ENCODE measurements at regions not wholly inside any gene's neighbourhood (a gene's known extent, or its start where the extent isn't known, plus 50 kb on each side); places are given as distances from the start of the nearest gene placed in this dataset.

- Histone ChIP-seq H3K23ac (ENCODE audit: insufficient read length, low read depth, low read length) (no peak overlapping the region), H3T11ph (ENCODE audit: low read length) (no peak overlapping the region), H4K8ac (replicated peaks; ENCODE audit: insufficient read length, low read depth, low read length) (no peak overlapping the region), H3K4me1 (ENCODE audit: insufficient read depth, low read length) (no peaks in the 10 kb centered on the region), H3K79me1 (ENCODE audit: insufficient read depth, low read depth, low read length, poor library complexity, severe bottlenecking) (no peaks in the 10 kb centered on the region), H3K9ac (ENCODE audit: extremely low read depth, insufficient read length, low read length) (no peak overlapping the region), H3K79me2 (ENCODE audit: insufficient read depth, low read length) (no peaks in the 10 kb centered on the region), H3K4ac (ENCODE audit: low read depth, low read length) (no peak overlapping the region), H2BK15ac (ENCODE audit: low read depth, low read length) (no peak overlapping the region), H3K23me2 (ENCODE audit: insufficient read length, low read depth, low read length, poor library complexity, severe bottlenecking) (no peaks in the 10 kb centered on the region), H3K9me3 (ENCODE audit: control insufficient read depth, low read depth, low read length) (no peaks in the 10 kb centered on the region), H4K20me1 (ENCODE audit: control insufficient read depth, insufficient read depth, insufficient read length) (no peaks in the 10 kb centered on the region), H3K27ac (ENCODE audit: insufficient read length, low read depth, low read length) (no peak overlapping the region), H2BK20ac (ENCODE audit: low read depth, low read length, poor library complexity, severe bottlenecking) (no peak overlapping the region), H4K5ac (ENCODE audit: insufficient read length, low read depth, low read length) (no peak overlapping the region), H2AFZ (ENCODE audit: low read length) (no peak overlapping the region), H2BK12ac (ENCODE audit: insufficient read length, low read depth, low read length) (no peak overlapping the region), H3K18ac (ENCODE audit: insufficient read length, low read depth, low read length) (no peak overlapping the region), H3K56ac (ENCODE audit: insufficient read length, low read depth, low read length) (no peak overlapping the region), H3K27me3 (ENCODE audit: insufficient read depth, low read length) (no peaks in the 10 kb centered on the region), H3K4me2 (ENCODE audit: insufficient read depth, insufficient read length, low read length) (no peak overlapping the region), H2BK5ac (ENCODE audit: insufficient read length, low read length) (no peak overlapping the region), H2BK120ac (ENCODE audit: low read depth, low read length, poor library complexity, severe bottlenecking) (no peak overlapping the region), H2AK5ac (ENCODE audit: insufficient read length, low read length) (no peak overlapping the region), H3K14ac (ENCODE audit: insufficient read depth, low read length) (no peak overlapping the region), H4K91ac (ENCODE audit: insufficient read length, low read depth, low read length) (no peak overlapping the region)
- Mint-ChIP-seq H3K9me3 (no peaks in the 10 kb centered on the region), H3K36me3 (ENCODE audit: insufficient read depth in 1 of 3, low read depth in 3 of 3) (no peaks in the 10 kb centered on the region; a peak in 1 of 7 replicates), H3K27ac (no peak overlapping the region), H3K27me3 (ENCODE audit: low read depth) (no peaks in the 10 kb centered on the region), H3K4me3 (no peak overlapping the region), H3K4me1 (no peaks in the 10 kb centered on the region)
- no peak for DNase-seq
- no CpG with 5 or more reads among the region's 3 CpGs for WGBS (ENCODE audit: extremely low coverage, insufficient read length, low lambda C conversion rate)
- TF ChIP-seq CTCF (conservative IDR thresholded peaks at IDR 0.05): no peak
Observed at GRCh38 chr4:57504139-57504538, 394.0 kb upstream of the IGFBP7 start.
